DND-41 (cell line): ENCODE measurements at regions not wholly inside any gene's neighbourhood (a gene's known extent, or its start where the extent isn't known, plus 50 kb on each side); places are given as distances from the start of the nearest gene placed in this dataset.

ENCODE experiments used
- ATAC-seq: fragments of 200-7000 bp; cut with Tn5 transposase; 3 replicates; pipeline ENCODE4 v1.9.1; 2021; ENCODE audit warnings: low read depth; ENCODE audit not compliant: insufficient read depth
- DNase-seq: peaks from one replicate; pipeline ENCODE4 v3.0.0-alpha.2; 2020
- H2AFZ ChIP-seq: 2 replicates; pipeline ENCODE4 v1.6.0; 2012; ENCODE audit warnings: low read depth, low read length
- H3K27ac ChIP-seq: 2 replicates; pipeline ENCODE4 v1.5.1; 2012; ENCODE audit warnings: low read length, inconsistent platforms
- H3K27me3 ChIP-seq: fragments of 200-600 bp; sonication (generic); 2 replicates; pipeline ENCODE4 v1.6.0; 2012; ENCODE audit warnings: low read length, mild to moderate bottlenecking, inconsistent platforms; ENCODE audit not compliant: insufficient read depth, poor library complexity
- H3K36me3 ChIP-seq: 2 replicates; pipeline ENCODE4 v1.5.1; 2012; ENCODE audit warnings: low read length, inconsistent platforms; ENCODE audit not compliant: insufficient read depth
- H3K4me1 ChIP-seq: 2 replicates; pipeline ENCODE4 v1.5.1; 2012; ENCODE audit warnings: mild to moderate bottlenecking, low read length; ENCODE audit not compliant: insufficient read depth
- H3K4me2 ChIP-seq: 2 replicates; pipeline ENCODE4 v1.6.0; 2012; ENCODE audit warnings: mild to moderate bottlenecking, moderate library complexity, low read length, inconsistent platforms; ENCODE audit not compliant: insufficient read depth
- H3K4me3 ChIP-seq, 2 experiments: fragments of 200-600 bp in 1 of 2; shearing (Covaris generic) in 1 of 2; 2 replicates each; pipeline ENCODE4 v1.5.1; 2012 to 2016; ENCODE audit warnings: inconsistent platforms in 2 of 2, low read length in 2 of 2, mild to moderate bottlenecking in 2 of 2, low read depth in 1 of 2, moderate library complexity in 1 of 2
- H3K79me2 ChIP-seq: 2 replicates; pipeline ENCODE4 v1.6.0; 2012; ENCODE audit warnings: low read length, inconsistent platforms; ENCODE audit not compliant: insufficient read depth
- H3K9ac ChIP-seq: 2 replicates; pipeline ENCODE4 v1.6.0; 2012; ENCODE audit warnings: low read depth, mild to moderate bottlenecking, inconsistent platforms, low read length, moderate library complexity
- H3K9me3 ChIP-seq: 2 replicates; pipeline ENCODE4 v1.5.1; 2012; ENCODE audit warnings: low read length, moderate library complexity, mild to moderate bottlenecking, inconsistent platforms; ENCODE audit not compliant: insufficient read depth, severe bottlenecking
- H4K20me1 ChIP-seq: 2 replicates; pipeline ENCODE4 v1.6.0; 2012; ENCODE audit warnings: low read length; ENCODE audit not compliant: insufficient read depth
- EZH2 ChIP-seq: IDR thresholded peaks from 3 replicates; pipeline ENCODE4 v1.6.1; 2012; ENCODE audit warnings: borderline replicate concordance, low read depth, mild to moderate bottlenecking, moderate library complexity, low read length, inconsistent platforms; ENCODE audit not compliant: severe bottlenecking
- TF ChIP-seq, protein P1 (sequence below): IDR thresholded peaks from 2 replicates; pipeline ENCODE4 v1.5.1; 2012; ENCODE audit warnings: borderline replicate concordance, low read length, moderate library complexity, mild to moderate bottlenecking; ENCODE audit not compliant: poor library complexity, severe bottlenecking; ENCODE audit errors: extremely low read depth

DNA sequence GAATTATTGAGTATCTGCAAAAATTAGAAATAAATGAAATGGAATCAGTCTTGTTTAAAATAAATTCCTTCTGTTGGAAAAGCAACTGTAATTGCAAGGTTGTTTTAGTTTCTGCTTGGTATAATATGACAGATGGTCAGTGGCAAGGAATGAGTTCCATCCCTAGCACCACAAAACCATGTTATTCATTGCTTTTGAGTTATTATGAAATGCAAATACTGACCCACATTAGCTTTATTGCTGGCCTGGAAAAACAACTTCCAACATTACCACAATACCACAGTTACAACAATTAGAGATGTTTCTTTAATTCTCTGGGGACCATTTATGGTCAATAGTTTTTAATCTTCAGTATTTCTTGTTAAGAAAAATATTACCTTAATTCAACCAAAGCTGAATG, 194.4 kb downstream of the TMA16 start:
- Histone ChIP-seq H3K4me3 (no peak overlapping the region), H3K27me3 (no peaks in the 10 kb centered on the region), H3K9ac (no peak overlapping the region), H3K4me1 (no peaks in the 10 kb centered on the region), H3K4me2 (no peak overlapping the region), H3K9me3 (no peaks in the 10 kb centered on the region), H3K36me3 (no peaks in the 10 kb centered on the region), H3K79me2 (no peaks in the 10 kb centered on the region), H3K27ac (no peak overlapping the region), H2AFZ (no peak overlapping the region), H4K20me1 (no peaks in the 10 kb centered on the region)
- TF ChIP-seq EZH2, result no peak
- TF ChIP-seq, protein P1, sequence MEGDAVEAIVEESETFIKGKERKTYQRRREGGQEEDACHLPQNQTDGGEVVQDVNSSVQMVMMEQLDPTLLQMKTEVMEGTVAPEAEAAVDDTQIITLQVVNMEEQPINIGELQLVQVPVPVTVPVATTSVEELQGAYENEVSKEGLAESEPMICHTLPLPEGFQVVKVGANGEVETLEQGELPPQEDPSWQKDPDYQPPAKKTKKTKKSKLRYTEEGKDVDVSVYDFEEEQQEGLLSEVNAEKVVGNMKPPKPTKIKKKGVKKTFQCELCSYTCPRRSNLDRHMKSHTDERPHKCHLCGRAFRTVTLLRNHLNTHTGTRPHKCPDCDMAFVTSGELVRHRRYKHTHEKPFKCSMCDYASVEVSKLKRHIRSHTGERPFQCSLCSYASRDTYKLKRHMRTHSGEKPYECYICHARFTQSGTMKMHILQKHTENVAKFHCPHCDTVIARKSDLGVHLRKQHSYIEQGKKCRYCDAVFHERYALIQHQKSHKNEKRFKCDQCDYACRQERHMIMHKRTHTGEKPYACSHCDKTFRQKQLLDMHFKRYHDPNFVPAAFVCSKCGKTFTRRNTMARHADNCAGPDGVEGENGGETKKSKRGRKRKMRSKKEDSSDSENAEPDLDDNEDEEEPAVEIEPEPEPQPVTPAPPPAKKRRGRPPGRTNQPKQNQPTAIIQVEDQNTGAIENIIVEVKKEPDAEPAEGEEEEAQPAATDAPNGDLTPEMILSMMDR, result no peak
- ATAC-seq (no peak), DNase-seq (no peak)

DNA sequence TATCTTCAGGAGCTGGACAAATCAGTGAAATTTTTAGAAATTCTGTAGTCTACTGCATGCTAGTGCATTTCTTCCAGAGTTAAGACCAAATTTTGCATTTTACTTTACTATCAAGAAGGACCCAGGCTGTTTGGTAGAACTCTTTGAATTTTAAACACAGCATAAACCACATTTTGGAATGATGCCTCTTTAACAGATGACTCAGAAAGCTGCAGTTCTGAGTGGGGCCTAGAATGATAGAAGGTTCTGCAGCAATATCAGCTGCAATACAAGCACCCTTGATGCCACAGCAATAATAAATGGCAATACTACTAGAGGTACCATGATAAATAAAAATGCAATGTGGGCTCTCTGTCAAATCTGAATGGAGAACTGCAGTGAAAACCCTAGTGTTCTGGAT, 198.7 kb downstream of the TMA16 start:
- no peaks in the 10 kb centered on the region for H3K9me3 ChIP-seq
- no peak for TF ChIP-seq EZH2
- TF ChIP-seq, protein P1, result no peak
- no peak overlapping the region for H3K9ac ChIP-seq
- DNase-seq, result no peak
- H4K20me1 ChIP-seq, result no peaks in the 10 kb centered on the region
- no peaks in the 10 kb centered on the region for H3K36me3 ChIP-seq
- H3K27me3 ChIP-seq, result no peaks in the 10 kb centered on the region
- no peaks in the 10 kb centered on the region for H3K79me2 ChIP-seq
- H3K4me3 ChIP-seq, result no peak overlapping the region
- no peak overlapping the region for H3K4me2 ChIP-seq
- ATAC-seq, result no peak
- H3K4me1 ChIP-seq, result no peaks in the 10 kb centered on the region
- H3K27ac ChIP-seq, result no peak overlapping the region
- no peak overlapping the region for H2AFZ ChIP-seq

DNA sequence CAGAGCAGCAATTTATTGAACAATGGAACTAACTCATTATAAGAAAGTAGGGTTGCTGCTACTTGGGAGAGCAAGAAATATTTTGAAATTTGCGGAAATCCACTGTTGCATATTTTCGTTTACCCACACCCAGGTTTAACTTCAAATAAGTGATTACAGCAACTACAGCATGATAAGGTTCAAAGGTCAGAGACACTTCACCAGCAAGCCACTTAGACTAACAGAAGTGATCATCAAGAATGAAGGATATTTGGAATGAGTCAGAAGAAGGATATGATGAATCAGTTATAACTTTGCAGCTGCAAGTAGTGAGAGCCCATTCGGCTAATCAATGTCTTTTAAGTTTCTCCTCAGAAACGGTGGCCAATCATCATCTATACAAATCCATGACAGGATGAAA, 199.3 kb downstream of the TMA16 start:
- Histone ChIP-seq H3K9me3 (no peaks in the 10 kb centered on the region), H3K79me2 (no peaks in the 10 kb centered on the region), H2AFZ (no peak overlapping the region), H3K4me3 (no peak overlapping the region), H3K4me2 (no peak overlapping the region), H3K36me3 (no peaks in the 10 kb centered on the region), H3K27ac (no peak overlapping the region), H4K20me1 (no peaks in the 10 kb centered on the region), H3K4me1 (no peaks in the 10 kb centered on the region), H3K9ac (no peak overlapping the region), H3K27me3 (no peaks in the 10 kb centered on the region)
- ATAC-seq (no peak), DNase-seq (no peak)
- TF ChIP-seq, protein P1, result no peak
- no peak for TF ChIP-seq EZH2

DNA sequence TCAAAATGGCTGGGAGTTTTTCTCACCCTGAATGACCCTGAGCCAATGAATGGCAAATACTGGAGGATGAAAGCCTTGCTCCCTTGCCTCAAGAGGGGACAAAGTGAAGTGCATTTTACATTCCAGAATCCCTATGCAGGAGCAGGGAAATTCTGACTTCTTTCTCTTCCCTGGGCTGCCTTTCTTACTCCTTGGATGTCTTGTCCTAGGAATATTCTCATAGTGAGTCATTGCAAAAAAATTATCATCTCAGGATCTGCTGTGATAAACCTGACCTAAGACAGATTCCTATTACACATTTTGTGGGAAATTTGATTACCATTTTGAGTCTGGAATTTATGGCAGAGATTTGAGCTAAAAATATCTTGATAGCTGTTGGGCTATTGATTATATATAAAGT, 199.9 kb downstream of the TMA16 start:
- no peak overlapping the region for H3K4me3 ChIP-seq
- no peaks in the 10 kb centered on the region for H3K27me3 ChIP-seq
- H2AFZ ChIP-seq, result no peak overlapping the region
- no peaks in the 10 kb centered on the region for H3K36me3 ChIP-seq
- no peaks in the 10 kb centered on the region for H4K20me1 ChIP-seq
- no peaks in the 10 kb centered on the region for H3K79me2 ChIP-seq
- H3K4me1 ChIP-seq, result no peaks in the 10 kb centered on the region
- no peak for TF ChIP-seq EZH2
- TF ChIP-seq, protein P1, result no peak
- H3K27ac ChIP-seq, result no peak overlapping the region
- no peak overlapping the region for H3K9ac ChIP-seq
- no peak for DNase-seq
- no peak for ATAC-seq
- no peak overlapping the region for H3K4me2 ChIP-seq
- no peaks in the 10 kb centered on the region for H3K9me3 ChIP-seq
